22Rv1 (cell line): ENCODE measurements at regions not wholly inside any gene's neighbourhood (a gene's known extent, or its start where the extent isn't known, plus 50 kb on each side); places are given as distances from the start of the nearest gene placed in this dataset.

Source experiments
- H3K27ac ChIP-seq: fragments of 450-650 bp; 2 replicates; pipeline ENCODE4 v1.5.1; 2017
- CTCF ChIP-seq: fragments of 450-650 bp; IDR thresholded peaks from 2 replicates; pipeline ENCODE4 v1.5.1; 2017; ENCODE audit warnings: mild to moderate bottlenecking
- ZFX ChIP-seq: fragments of 450-650 bp; IDR thresholded peaks from 2 replicates; pipeline ENCODE4 v1.6.1; 2017; ENCODE audit warnings: antibody characterized with exemption, borderline replicate concordance

- TF ChIP-seq ZFX (no peak), CTCF (no peak)
- H3K27ac ChIP-seq: no peak overlapping the region
Measured at GRCh38 chr2:17272652-17273525, 245.4 kb downstream of the RAD51AP2 start.

- H3K27ac ChIP-seq: no peak overlapping the region
- no peak for TF ChIP-seq CTCF
- TF ChIP-seq ZFX: no peak
Measured at GRCh38 chr2:17272170-17272569, 246.1 kb downstream of the RAD51AP2 start.

- no peak overlapping the region for H3K27ac ChIP-seq
- TF ChIP-seq CTCF (no peak), ZFX (no peak)
Measured at GRCh38 chr2:17271416-17271815, 246.8 kb downstream of the RAD51AP2 start.

GRCh38 chr2:17270894-17271293 lies 247.3 kb downstream of the RAD51AP2 start:
- no peak overlapping the region for H3K27ac ChIP-seq

GRCh38 chr2:17263570-17263968 lies 254.7 kb downstream of the RAD51AP2 start:
- no peak overlapping the region for H3K27ac ChIP-seq
- TF ChIP-seq CTCF (no peak), ZFX (no peak)

More at GRCh38 chr2:17270894-17271293, 247.3 kb downstream of the RAD51AP2 start:
- TF ChIP-seq CTCF (no peak), ZFX (no peak)

GRCh38 chr2:17262854-17263569 lies 255.2 kb downstream of the RAD51AP2 start:
- no peak for TF ChIP-seq CTCF
- no peak for TF ChIP-seq ZFX
- H3K27ac ChIP-seq: no peak overlapping the region

- TF ChIP-seq ZFX (no peak), CTCF (no peak)
- H3K27ac ChIP-seq: no peak overlapping the region
Measured at GRCh38 chr2:17259613-17260012, 258.6 kb downstream of the RAD51AP2 start.
